ENCODE measurements at regions not wholly inside any gene's neighbourhood (a gene's known extent, or its start where the extent isn't known, plus 50 kb on each side); places are given as distances from the start of the nearest gene placed in this dataset.
"Not testable (repeated sequence)": the region's sequence is repeated elsewhere in the genome, so short reads cannot be mapped to it uniquely, and the experiment has no call there.

- Mint-ChIP-seq H3K4me1 (ENCODE audit: low read depth) (peaks cover 3% of the 10 kb centered on the region), H3K9me3 (ENCODE audit: low read depth) (no peaks in the 10 kb centered on the region), H3K27me3 (peaks cover 3% of the 10 kb centered on the region), H3K36me3 (ENCODE audit: insufficient read depth) (no peaks in the 10 kb centered on the region), H3K27ac (no peak overlapping the region), H3K4me3 (ENCODE audit: low read depth) (no peak overlapping the region)
- TF ChIP-seq CTCF (IDR thresholded peaks at IDR 0.05; ENCODE audit: unreplicated experiment), result no peak
- no peak for DNase-seq (ENCODE audit: low spot score, unreplicated experiment)
These were observed 432.2 kb downstream of the TMEM232 start for GRCh38 chr5:110294281-110294680.

- H3K27me3 Mint-ChIP-seq, result no peaks in the 10 kb centered on the region
- peaks cover 3% of the 10 kb centered on the region for H3K4me1 Mint-ChIP-seq (ENCODE audit: low read depth)
- H3K9me3 Mint-ChIP-seq (ENCODE audit: low read depth), result peaks cover 10% of the 10 kb centered on the region
- H3K4me3 Mint-ChIP-seq (ENCODE audit: low read depth), result no peak overlapping the region
- no peak for DNase-seq (ENCODE audit: low spot score, unreplicated experiment)
- H3K27ac Mint-ChIP-seq, result no peak overlapping the region
- H3K36me3 Mint-ChIP-seq (ENCODE audit: insufficient read depth), result no peaks in the 10 kb centered on the region
- no peak for TF ChIP-seq CTCF (IDR thresholded peaks at IDR 0.05; ENCODE audit: unreplicated experiment)
These were observed 429.3 kb downstream of the TMEM232 start for GRCh38 chr5:110297152-110297670.

GRCh38 chr5:110304176-110304575 is 422.3 kb downstream of the TMEM232 start:
- no peak overlapping the region for H3K4me3 Mint-ChIP-seq (ENCODE audit: low read depth)
- no peaks in the 10 kb centered on the region for H3K4me1 Mint-ChIP-seq (ENCODE audit: low read depth)
- H3K27me3 Mint-ChIP-seq, result no peaks in the 10 kb centered on the region
- H3K27ac Mint-ChIP-seq, result no peak overlapping the region
- H3K9me3 Mint-ChIP-seq (ENCODE audit: low read depth), result peaks cover 23% of the 10 kb centered on the region
- no peak for TF ChIP-seq CTCF (IDR thresholded peaks at IDR 0.05; ENCODE audit: unreplicated experiment)
- DNase-seq (ENCODE audit: low spot score, unreplicated experiment), result no peak
- H3K36me3 Mint-ChIP-seq (ENCODE audit: insufficient read depth), result no peaks in the 10 kb centered on the region

GRCh38 chr5:110306650-110307049 is 419.8 kb downstream of the TMEM232 start:
- no peak for TF ChIP-seq CTCF (IDR thresholded peaks at IDR 0.05; ENCODE audit: unreplicated experiment)
- no peaks in the 10 kb centered on the region for H3K4me1 Mint-ChIP-seq (ENCODE audit: low read depth)

GRCh38 chr5:110309222-110309621 is 417.2 kb downstream of the TMEM232 start:
- Mint-ChIP-seq H3K9me3 (ENCODE audit: low read depth) (peaks cover 16% of the 10 kb centered on the region), H3K36me3 (ENCODE audit: insufficient read depth) (no peaks in the 10 kb centered on the region), H3K27ac (no peak overlapping the region), H3K4me1 (ENCODE audit: low read depth) (no peaks in the 10 kb centered on the region), H3K4me3 (ENCODE audit: low read depth) (no peak overlapping the region), H3K27me3 (no peaks in the 10 kb centered on the region)
- no peak for DNase-seq (ENCODE audit: low spot score, unreplicated experiment)
- no peak for TF ChIP-seq CTCF (IDR thresholded peaks at IDR 0.05; ENCODE audit: unreplicated experiment)

More at GRCh38 chr5:110306650-110307049, 419.8 kb downstream of the TMEM232 start:
- H3K36me3 Mint-ChIP-seq (ENCODE audit: insufficient read depth), result no peaks in the 10 kb centered on the region
- no peak overlapping the region for H3K4me3 Mint-ChIP-seq (ENCODE audit: low read depth)
- H3K9me3 Mint-ChIP-seq (ENCODE audit: low read depth), result peaks cover 24% of the 10 kb centered on the region
- H3K27ac Mint-ChIP-seq, result no peak overlapping the region
- no peak for DNase-seq (ENCODE audit: low spot score, unreplicated experiment)
- no peaks in the 10 kb centered on the region for H3K27me3 Mint-ChIP-seq

- not testable (repeated sequence) for H3K4me1 Mint-ChIP-seq (ENCODE audit: low read depth); H3K4me3 Mint-ChIP-seq (ENCODE audit: low read depth); H3K27me3 Mint-ChIP-seq; H3K27ac Mint-ChIP-seq; DNase-seq (ENCODE audit: low spot score, unreplicated experiment); H3K36me3 Mint-ChIP-seq (ENCODE audit: insufficient read depth)
- peaks cover 13% of the 10 kb centered on the region for H3K9me3 Mint-ChIP-seq (ENCODE audit: low read depth)
These were observed 409.9 kb downstream of the TMEM232 start for GRCh38 chr5:110316566-110316965.
